PFSK-1 (cell line): ENCODE measurements at regions not wholly inside any gene's neighbourhood (a gene's known extent, or its start where the extent isn't known, plus 50 kb on each side); places are given as distances from the start of the nearest gene placed in this dataset.

Experiments used
- POLR2AphosphoS5 ChIP-seq: IDR thresholded peaks from 2 replicates; pipeline ENCODE4 v1.6.1; 2012; ENCODE audit warnings: low read depth, mild to moderate bottlenecking, control low read depth, low read length, moderate library complexity
- SIN3A ChIP-seq: IDR thresholded peaks from 2 replicates; pipeline ENCODE4 v1.6.1; 2012; ENCODE audit warnings: mild to moderate bottlenecking, low read length, moderate library complexity, borderline replicate concordance; ENCODE audit not compliant: insufficient read depth
- TAF1 ChIP-seq: IDR thresholded peaks from 2 replicates; pipeline ENCODE4 v1.6.1; 2012; ENCODE audit warnings: low read length, control low read depth, borderline replicate concordance; ENCODE audit not compliant: insufficient read depth
- TF ChIP-seq, protein P1 (sequence below), 2 experiments: IDR thresholded peaks; 2 replicates each; pipeline versions ENCODE4 v1.6.1 to v1.8.0; 2011 to 2012; ENCODE audit warnings: low read depth in 2 of 2, low read length in 2 of 2, control low read depth in 1 of 2, inconsistent platforms in 1 of 2, mild to moderate bottlenecking in 1 of 2, moderate library complexity in 1 of 2; ENCODE audit not compliant: insufficient read depth in 1 of 2

DNA sequence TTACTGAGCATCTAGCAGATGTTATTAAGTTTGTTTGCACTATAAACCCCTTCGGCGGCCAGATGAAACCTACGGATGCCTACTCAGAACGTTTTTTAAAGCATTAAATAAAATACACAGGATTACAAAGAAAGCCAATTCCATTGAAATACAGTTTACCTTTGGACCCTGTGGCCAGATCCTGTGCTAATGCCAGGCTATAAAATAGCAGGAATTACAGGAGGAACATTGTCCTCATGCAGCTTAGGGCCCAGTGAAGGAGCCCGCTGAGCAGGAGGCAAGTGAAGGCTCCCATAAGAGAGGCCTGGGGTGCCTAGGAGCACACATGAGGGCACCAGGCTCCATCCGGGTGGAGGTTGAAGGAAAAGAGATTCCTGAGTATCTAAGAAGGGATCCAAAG lies 310.4 kb downstream of the MTX2 start:
- TF ChIP-seq POLR2AphosphoS5 (no peak), SIN3A (no peak), TAF1 (no peak)
- TF ChIP-seq, protein P1, sequence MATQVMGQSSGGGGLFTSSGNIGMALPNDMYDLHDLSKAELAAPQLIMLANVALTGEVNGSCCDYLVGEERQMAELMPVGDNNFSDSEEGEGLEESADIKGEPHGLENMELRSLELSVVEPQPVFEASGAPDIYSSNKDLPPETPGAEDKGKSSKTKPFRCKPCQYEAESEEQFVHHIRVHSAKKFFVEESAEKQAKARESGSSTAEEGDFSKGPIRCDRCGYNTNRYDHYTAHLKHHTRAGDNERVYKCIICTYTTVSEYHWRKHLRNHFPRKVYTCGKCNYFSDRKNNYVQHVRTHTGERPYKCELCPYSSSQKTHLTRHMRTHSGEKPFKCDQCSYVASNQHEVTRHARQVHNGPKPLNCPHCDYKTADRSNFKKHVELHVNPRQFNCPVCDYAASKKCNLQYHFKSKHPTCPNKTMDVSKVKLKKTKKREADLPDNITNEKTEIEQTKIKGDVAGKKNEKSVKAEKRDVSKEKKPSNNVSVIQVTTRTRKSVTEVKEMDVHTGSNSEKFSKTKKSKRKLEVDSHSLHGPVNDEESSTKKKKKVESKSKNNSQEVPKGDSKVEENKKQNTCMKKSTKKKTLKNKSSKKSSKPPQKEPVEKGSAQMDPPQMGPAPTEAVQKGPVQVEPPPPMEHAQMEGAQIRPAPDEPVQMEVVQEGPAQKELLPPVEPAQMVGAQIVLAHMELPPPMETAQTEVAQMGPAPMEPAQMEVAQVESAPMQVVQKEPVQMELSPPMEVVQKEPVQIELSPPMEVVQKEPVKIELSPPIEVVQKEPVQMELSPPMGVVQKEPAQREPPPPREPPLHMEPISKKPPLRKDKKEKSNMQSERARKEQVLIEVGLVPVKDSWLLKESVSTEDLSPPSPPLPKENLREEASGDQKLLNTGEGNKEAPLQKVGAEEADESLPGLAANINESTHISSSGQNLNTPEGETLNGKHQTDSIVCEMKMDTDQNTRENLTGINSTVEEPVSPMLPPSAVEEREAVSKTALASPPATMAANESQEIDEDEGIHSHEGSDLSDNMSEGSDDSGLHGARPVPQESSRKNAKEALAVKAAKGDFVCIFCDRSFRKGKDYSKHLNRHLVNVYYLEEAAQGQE (IDR thresholded peaks at IDR 0.05; ENCODE audit: insufficient read depth in 1 of 2, low read depth in 2 of 2, low read length in 2 of 2), result no peak
